Activated naive CD8-positive, alpha-beta T cell treated with anti-CD3 and anti-CD28 coated beads, Interleukin-2, amount 50 U/mL, for 16 hours (primary cell): ENCODE measurements at regions not wholly inside any gene's neighbourhood (a gene's known extent, or its start where the extent isn't known, plus 50 kb on each side); places are given as distances from the start of the nearest gene placed in this dataset.

ENCODE experiments used
- DNase-seq: peaks from one replicate; pipeline ENCODE4 v3.0.0-alpha.2; 2020; ENCODE audit warnings: low read depth, low spot score

DNA sequence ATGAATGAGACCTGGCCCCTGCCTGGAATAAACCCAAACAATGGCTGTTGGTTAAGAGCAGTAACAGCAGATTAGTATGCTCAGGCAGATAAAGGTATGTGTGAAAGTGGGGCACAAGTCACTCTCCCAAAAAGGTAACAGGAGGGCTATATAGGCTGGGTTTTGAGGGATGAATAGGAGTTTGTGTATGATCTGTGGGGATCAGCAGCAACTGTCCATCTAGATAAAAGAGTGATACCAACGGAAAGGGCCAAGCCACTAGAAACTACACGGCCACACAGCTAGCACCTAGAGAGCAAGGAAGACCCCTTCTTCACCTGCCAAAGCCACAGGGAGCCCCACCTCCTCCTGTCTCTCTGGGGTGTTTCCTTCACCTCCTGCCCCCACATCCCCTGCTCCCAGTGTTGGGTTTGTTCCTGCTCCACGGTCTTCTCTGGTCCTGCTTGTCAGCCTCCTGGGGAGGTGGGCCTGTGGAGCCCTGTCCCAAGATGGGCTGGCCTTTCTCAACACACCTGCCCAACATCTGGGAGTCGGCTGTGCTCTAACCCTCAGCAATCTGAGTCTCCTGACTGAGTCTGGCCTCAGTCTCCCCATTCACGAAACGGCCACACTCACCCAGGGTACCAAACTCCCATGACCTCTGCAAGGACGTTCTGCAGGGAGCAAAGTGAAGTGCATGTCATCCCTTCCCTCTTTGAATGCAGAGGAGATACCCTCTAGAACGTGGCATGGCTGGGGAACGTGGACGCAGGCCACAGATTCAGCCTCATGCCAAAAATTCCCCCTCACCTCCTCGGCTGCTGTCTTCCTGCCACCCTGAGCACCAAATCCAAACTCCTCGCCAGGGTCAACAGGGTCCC lies 108.2 kb downstream of the NCOR2 start:
- no peak for DNase-seq

GRCh38 chr12:124458220-124458991 lies 109.0 kb downstream of the NCOR2 start:
- DNase-seq: no peak

DNA sequence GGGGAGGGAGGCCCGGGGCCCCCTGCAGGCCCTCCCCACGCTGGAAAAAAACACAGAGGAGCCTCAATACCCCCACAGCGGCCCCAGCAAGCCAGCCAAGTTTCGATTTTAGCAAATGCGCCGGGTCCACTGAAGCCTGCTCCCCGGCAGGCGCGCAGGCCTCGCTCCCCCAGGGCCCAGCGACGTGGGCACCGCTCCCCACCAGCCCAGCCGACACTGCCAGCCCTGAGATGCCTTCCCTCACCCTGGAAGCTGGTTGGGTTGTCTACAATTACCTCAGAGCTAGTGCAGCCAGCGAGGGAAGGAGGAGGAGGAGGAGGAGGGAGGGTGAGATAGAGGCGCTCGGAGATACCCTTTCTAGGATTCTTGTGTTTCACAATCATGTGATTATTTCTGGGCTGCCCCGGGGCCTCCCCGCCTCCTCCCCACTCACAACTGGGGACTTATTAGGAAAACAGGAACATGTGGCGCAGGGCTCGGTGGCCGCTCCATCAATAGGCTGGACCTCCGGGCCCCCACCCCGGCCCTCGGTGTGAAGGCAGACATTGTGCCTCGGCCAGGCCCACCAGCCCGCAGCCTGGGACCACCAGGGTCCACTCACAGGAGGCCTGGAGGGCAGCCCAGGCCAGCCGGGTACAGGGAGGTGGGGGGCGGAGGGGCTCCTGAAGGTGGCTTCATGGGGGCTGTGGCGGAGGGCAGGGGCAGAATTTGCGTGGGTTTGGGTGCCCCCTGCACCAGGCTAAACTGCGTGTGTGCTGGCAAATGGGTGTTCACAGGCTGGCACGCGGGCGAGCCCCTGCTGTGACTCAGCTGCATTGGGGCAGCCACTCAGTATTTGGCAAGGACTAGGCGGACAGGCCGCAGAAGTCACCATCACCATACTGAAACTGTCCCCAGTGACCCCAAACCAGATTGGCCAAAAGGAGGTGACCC lies 109.9 kb downstream of the NCOR2 start:
- DNase-seq: no peak

DNA sequence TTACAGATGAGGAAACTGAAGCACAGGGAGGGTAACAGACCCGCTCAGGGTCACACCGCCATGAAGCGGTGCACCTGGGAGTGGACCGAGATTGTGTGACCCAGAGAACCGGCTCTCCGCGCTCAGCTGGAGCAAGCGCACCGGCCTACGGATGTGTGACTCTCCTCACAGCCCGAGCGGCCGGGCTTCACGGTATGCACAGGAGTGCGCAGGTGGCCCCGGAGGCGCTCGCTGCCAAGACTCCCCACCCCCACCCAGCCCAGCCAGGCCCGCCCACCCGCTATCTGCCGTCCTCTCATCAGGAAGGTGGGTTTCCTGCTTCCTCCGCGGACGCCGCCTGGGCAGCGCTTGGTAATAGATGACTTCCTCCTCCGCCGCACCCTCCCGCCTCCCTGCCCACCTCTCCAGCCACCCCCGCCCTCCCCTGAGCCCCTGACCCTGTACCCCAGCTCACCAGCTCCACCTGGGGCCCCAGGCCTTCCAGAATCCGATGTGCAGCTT lies 110.7 kb downstream of the NCOR2 start:
- DNase-seq: no peak

DNA sequence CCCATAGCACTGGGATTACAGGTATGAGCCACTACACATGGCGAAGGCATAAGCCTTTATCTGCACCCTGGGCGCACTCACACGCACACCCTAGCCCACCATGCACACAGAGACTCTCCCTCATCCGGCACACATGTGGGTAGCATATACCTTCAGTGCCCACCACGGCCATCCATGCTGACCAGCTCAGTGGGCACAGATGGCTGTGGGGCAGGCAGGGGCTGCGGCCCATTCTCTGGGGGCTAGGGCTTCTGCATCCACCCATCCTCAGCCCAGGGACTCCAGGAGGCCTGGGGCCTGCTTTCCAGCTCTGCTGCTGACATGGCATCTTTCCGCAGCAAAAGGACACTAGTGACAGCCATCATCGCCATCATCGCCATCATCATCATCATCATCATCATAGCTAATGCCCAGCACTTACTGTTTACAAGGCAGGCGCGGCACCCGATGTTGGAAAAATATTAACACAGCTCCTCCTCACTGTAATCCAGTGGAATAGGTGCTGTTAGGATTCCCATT lies 111.2 kb downstream of the NCOR2 start:
- DNase-seq: no peak

GRCh38 chr12:124455336-124455735 lies 112.1 kb downstream of the NCOR2 start:
- no peak for DNase-seq

GRCh38 chr12:124454735-124455134 lies 112.7 kb downstream of the NCOR2 start:
- DNase-seq: no peak

DNA sequence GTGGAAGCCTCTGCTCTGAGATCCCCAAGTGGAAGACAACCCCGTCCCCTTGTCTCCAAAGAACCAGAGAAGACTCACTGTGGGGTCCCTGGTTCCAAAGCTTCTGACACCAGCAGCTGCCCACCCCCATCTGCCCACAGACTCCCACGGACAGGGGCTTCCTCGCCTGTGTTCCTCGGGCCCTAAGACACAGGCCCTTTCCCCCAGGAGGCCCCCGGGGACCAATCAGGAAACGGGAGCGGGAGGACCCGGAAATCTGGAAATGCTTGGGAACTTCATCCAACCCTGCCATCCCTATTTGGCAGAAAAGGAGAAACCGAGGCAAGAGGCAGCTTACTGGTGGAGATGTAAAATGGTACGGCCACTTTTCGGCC lies 113.1 kb downstream of the NCOR2 start:
- no peak for DNase-seq

- peak; percentile 48 for DNase-seq
These were observed 113.7 kb downstream of the NCOR2 start for GRCh38 chr12:124453419-124454351.

GRCh38 chr12:124452576-124453331 lies 114.7 kb downstream of the NCOR2 start:
- no peak for DNase-seq

DNA sequence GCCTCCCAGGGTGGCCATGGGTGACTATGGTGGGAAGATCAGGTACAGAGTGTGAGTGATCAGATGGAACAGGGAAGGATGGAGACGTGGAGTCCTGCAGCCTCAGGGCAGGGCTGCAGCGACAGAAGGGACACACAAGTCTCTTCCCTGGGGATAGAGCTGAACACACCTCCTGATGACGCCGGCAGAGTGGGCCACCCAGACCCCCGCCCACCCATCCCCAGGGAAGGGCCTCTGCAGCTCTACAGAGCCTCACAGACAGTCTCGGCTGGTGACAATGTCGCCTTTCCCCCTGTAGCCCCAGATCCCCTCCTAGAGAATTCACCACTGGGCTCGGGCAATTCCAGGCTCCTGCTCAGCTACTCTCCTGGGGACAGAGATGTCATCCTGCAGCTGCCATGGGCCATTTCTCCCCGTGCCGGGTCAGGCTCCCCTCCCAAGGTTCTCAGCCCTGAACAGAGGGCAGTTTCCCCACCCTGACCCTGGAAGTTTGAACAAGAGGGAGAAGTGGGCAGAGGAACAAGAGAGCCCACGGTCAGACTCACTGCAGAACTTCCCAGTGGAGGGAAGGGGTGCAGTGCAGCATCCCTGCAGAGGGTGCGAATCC lies 115.7 kb downstream of the NCOR2 start:
- DNase-seq: no peak

- no peak for DNase-seq
These were observed 116.4 kb downstream of the NCOR2 start for GRCh38 chr12:124451016-124451415.

- no peak for DNase-seq
These were observed 117.0 kb downstream of the NCOR2 start for GRCh38 chr12:124450376-124450750.

DNA sequence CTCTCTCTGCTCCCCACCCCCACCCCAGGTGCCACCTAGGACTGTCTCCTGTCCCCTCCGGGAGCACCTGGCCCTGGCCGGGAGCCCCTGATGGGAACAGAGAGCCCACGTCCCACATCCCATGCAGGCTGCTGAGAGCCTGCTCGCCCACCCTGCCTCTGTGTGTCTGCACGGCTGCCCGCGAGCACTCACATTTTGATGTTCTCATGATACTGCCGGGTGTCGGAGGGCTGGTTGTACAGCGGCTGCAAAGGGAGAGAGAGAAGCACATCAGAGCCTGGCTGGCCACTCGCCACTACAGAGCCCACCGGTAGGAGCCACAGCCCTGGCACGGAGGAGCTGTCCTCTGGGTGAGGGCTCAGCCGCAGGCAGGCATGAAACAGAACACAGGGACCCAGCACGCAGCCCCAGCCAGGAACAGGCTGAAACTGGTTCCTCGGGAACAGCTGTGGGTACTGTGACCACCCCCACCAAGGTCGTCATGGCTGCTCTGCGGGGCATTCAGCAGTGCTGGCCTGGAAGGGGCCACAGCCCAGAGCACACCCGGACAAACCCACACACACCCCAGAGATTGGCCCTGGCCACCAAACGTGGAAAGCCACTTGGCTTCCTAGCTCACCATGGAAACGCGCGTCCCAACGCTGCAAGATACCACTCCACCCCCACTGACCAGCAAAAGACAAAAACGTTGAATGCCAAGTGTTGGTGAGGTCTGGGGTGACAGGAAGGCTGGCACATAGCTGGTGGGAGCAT lies 117.6 kb downstream of the NCOR2 start:
- no peak for DNase-seq

GRCh38 chr12:124448955-124449622 lies 118.3 kb downstream of the NCOR2 start:
- DNase-seq: no peak

DNA sequence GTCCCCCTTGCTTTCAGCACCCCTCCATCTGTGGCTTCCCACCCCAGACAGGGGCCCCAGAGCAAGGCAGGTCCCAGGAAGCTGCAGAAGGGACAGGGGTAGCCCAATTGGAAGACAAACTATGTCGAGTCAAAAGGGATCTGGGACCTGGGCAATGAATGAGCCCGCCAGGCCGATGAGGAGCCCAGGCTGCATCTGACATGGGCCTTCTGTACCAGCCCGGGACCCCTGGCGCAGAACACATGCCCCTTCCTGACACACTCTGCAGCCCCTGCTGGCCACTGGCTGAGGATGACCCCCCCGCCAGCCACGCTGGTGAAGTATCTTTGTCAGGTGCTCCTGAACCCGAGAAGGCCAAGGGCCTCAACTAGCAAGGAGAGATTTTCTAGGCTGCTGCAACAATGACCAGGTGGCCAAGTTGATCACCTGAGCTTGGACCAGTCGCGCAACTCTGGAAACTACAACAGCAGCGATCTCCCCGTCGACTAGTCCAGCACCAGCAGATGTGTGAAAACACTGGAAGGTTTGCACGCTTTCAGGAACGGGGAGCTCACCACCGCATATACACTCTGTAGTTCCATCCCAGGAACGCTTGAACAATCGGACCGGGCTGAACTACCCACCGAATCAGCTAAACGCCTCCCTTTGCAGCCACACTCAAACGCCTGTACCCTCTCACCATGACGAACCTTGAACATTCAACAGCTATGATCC lies 119.0 kb downstream of the NCOR2 start:
- DNase-seq: no peak

DNA sequence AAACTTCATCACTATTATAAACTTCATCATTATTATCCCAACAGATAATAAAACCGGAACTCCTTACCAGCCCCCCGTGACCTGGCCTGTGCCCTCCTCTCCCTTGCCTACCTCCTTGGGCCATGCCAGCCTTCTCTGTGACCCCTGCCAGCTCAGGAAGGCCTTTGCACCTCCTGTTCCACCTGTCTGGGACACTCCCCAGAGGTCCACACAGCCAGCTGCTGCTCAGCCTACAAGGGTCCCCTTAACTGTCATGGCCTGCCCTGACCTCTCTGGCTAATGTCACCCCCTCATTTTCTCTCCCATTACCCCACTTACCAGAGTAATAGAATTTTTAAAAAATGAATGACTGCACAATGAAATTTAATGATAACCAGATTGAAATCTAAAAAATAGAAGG lies 121.0 kb downstream of the NCOR2 start:
- no peak for DNase-seq
